K562 (cell line): ENCODE measurements at regions not wholly inside any gene's neighbourhood (a gene's known extent, or its start where the extent isn't known, plus 50 kb on each side); places are given as distances from the start of the nearest gene placed in this dataset.

Experiments used
- ATAC-seq: fragments of 200-7000 bp; cut with Tn5 transposase; 3 replicates; pipeline ENCODE4 v1.9.1; 2020; ENCODE audit warnings: moderate library complexity
- BruUV-seq: library from RNA; stranded (reverse); fragments of 400-500 nt; replicated peaks from 2 replicates; lab custom pipeline; 2021; lab: Mats Ljungman, UMichigan
- CTCF ChIA-PET: fragments of 300-600 bp; formaldehyde crosslinking; extraction: SDS; loops from one replicate; lab custom pipeline; 2021; ENCODE audit warnings: low intra/inter-chr PET ratio; lab: Yijun Ruan, JAX
- POLR2A ChIA-PET: fragments of 300-600, 350-650 bp; sonication (Branson Sonifier 250); formaldehyde crosslinking; extraction: SDS; loops from one replicate; lab custom pipeline; 2021; ENCODE audit warnings: antibody characterized with exemption, inconsistent platforms; lab: Yijun Ruan, JAX
- DNase-seq, 4 experiments: peaks; one replicate each; pipeline versions ENCODE4 v3.0.0 to v3.0.0-alpha.2; 2011 to 2018; ENCODE audit warnings: low spot score in 3 of 4, mixed read lengths in 3 of 4; ENCODE audit errors: extremely low read depth in 1 of 4
- FAIRE-seq: peaks from 2 replicates; lab custom pipeline; 2011; peaks lifted over from hg19 to GRCh38; lab: Jason Lieb, UNC
- H2AFZ ChIP-seq: 2 replicates; pipeline ENCODE4 v1.6.0; 2011; ENCODE audit warnings: low read depth, low read length, control low read depth, inconsistent platforms
- H3K27ac ChIP-seq: fragments of 200-600 bp; 3 replicates; pipeline ENCODE4 v1.8.0; 2011; ENCODE audit warnings: low read depth, mild to moderate bottlenecking, control low read depth, inconsistent platforms, low read length, moderate library complexity, mixed read lengths; ENCODE audit errors: extremely low read depth
- H3K27me3 ChIP-seq, 2 experiments: fragments of 300-600 bp in 1 of 2; 2 replicates in 1 of 2; 3 replicates in 1 of 2; pipeline versions ENCODE4 v1.6.0 to v1.8.0; 2011; ENCODE audit warnings: inconsistent platforms in 2 of 2, low read length in 2 of 2, mild to moderate bottlenecking in 1 of 2, mixed read lengths in 1 of 2, moderate library complexity in 1 of 2; ENCODE audit not compliant: control insufficient read depth in 2 of 2, insufficient read depth in 2 of 2
- H3K36me3 ChIP-seq: fragments of 300-600 bp; 3 replicates; pipeline ENCODE4 v1.8.0; 2011; ENCODE audit warnings: mild to moderate bottlenecking, low read length, inconsistent platforms; ENCODE audit not compliant: control insufficient read depth, insufficient read depth
- H3K4me1 ChIP-seq, 2 experiments: fragments of 200-600 bp in 1 of 2; replicated peaks in 1 of 2; 2 replicates in 1 of 2; 3 replicates in 1 of 2; pipeline versions ENCODE4 v1.5.1 to v1.8.0; 2011; ENCODE audit warnings: inconsistent platforms in 2 of 2, low read length in 2 of 2, mild to moderate bottlenecking in 1 of 2, mixed read lengths in 1 of 2, moderate library complexity in 1 of 2; ENCODE audit not compliant: control insufficient read depth in 2 of 2, insufficient read depth in 2 of 2
- H3K4me2 ChIP-seq: 2 replicates; pipeline ENCODE4 v1.6.1; 2011; ENCODE audit warnings: low read length, control low read depth, inconsistent platforms, mixed read lengths; ENCODE audit not compliant: insufficient read depth
- H3K4me3 ChIP-seq: fragments of 200-600 bp; sonication (generic), shearing (Covaris generic); 2 replicates; pipeline ENCODE4 v1.5.1; 2016; ENCODE audit warnings: control low read depth, inconsistent platforms
- H3K79me2 ChIP-seq: fragments of 200-600 bp; 3 replicates; pipeline ENCODE4 v1.8.0; 2011; ENCODE audit warnings: low read length, inconsistent platforms; ENCODE audit not compliant: control insufficient read depth, insufficient read depth
- H3K9ac ChIP-seq, 2 experiments: 2 replicates each; pipeline versions ENCODE4 v1.6.0 to v1.6.1; 2011; ENCODE audit warnings: low read depth in 2 of 2, low read length in 2 of 2, control low read depth in 1 of 2, inconsistent platforms in 1 of 2, mild to moderate bottlenecking in 1 of 2, mixed read lengths in 1 of 2; ENCODE audit not compliant: insufficient read depth in 1 of 2
- H3K9me1 ChIP-seq: one replicate; pipeline ENCODE4 v1.6.0; 2011; ENCODE audit warnings: inconsistent platforms, mild to moderate bottlenecking, low read length, moderate library complexity; ENCODE audit not compliant: control insufficient read depth, insufficient read depth
- H3K9me3 ChIP-seq: replicated peaks from 2 replicates; pipeline ENCODE4 v1.5.1; 2011; ENCODE audit warnings: low read depth, low read length, inconsistent platforms; ENCODE audit not compliant: control insufficient read depth, insufficient read depth
- H4K20me1 ChIP-seq: replicated peaks from 2 replicates; pipeline ENCODE4 v1.6.1; 2011; ENCODE audit warnings: low read length, inconsistent platforms, mixed read lengths; ENCODE audit not compliant: control insufficient read depth, insufficient read depth
- ARID1B ChIP-seq: fragments of 450-650 bp; IDR thresholded peaks from 2 replicates; pipeline ENCODE4 v1.6.1; 2016; ENCODE audit warnings: antibody characterized with exemption, mild to moderate bottlenecking, inconsistent platforms
- BMI1 ChIP-seq: fragments of 150-350 bp; IDR thresholded peaks from 2 replicates; pipeline ENCODE4 v1.6.1; 2014; ENCODE audit warnings: low read length
- CHD1 ChIP-seq: fragments of 200-600 bp; sonication (generic); IDR thresholded peaks from one replicate; pipeline ENCODE4 v1.6.1; 2012; ENCODE audit warnings: mild to moderate bottlenecking, moderate library complexity, low read length, inconsistent platforms
- EWSR1 ChIP-seq: fragments of 450-650 bp; IDR thresholded peaks from 2 replicates; pipeline ENCODE4 v1.6.1; 2018; ENCODE audit warnings: borderline replicate concordance, mild to moderate bottlenecking, low read depth, moderate library complexity; ENCODE audit not compliant: partially characterized antibody
- HDAC3 ChIP-seq: fragments of 450-650 bp; IDR thresholded peaks from 2 replicates; pipeline ENCODE4 v1.6.1; 2018; ENCODE audit warnings: borderline replicate concordance, mild to moderate bottlenecking, moderate library complexity; ENCODE audit not compliant: partially characterized antibody
- HMGXB4 ChIP-seq: sonication (generic); formaldehyde crosslinking; IDR thresholded peaks from 2 replicates; pipeline ENCODE4 v1.8.1; 2023; ENCODE audit warnings: mild to moderate bottlenecking, missing genetic modification reagents
- JUN ChIP-seq, 2 experiments: sonication (generic) in 1 of 2; formaldehyde crosslinking in 1 of 2; IDR thresholded peaks; 2 replicates each; pipeline versions ENCODE4 v1.6.1 to v1.8.0; 2012 to 2022; ENCODE audit warnings: borderline replicate concordance in 2 of 2, mild to moderate bottlenecking in 2 of 2, improper control_type of control experiment in 1 of 2, low read depth in 1 of 2, low read length in 1 of 2, missing genetic modification reagents in 1 of 2
- JUND ChIP-seq, 2 experiments: IDR thresholded peaks; 2 replicates in 1 of 2; 3 replicates in 1 of 2; pipeline ENCODE4 v1.6.1; 2011; ENCODE audit warnings: borderline replicate concordance in 2 of 2, low read depth in 2 of 2, low read length in 2 of 2, improper control_type of control experiment in 1 of 2, missing biosample characterization in 1 of 2, missing genetic modification characterization in 1 of 2, missing genetic modification reagents in 1 of 2
- MCM2 ChIP-seq: fragments of 450-650 bp; IDR thresholded peaks from 2 replicates; pipeline ENCODE4 v1.6.1; 2017; ENCODE audit warnings: low read depth, mild to moderate bottlenecking
- NFE2 ChIP-seq: IDR thresholded peaks from 2 replicates; pipeline ENCODE4 v1.6.1; 2014; ENCODE audit warnings: antibody characterized with exemption, low read depth
- POLR2B ChIP-seq: fragments of 450-650 bp; IDR thresholded peaks from 2 replicates; pipeline ENCODE4 v1.6.1; 2018; ENCODE audit warnings: low read depth; ENCODE audit not compliant: partially characterized antibody
- RBM15 ChIP-seq: fragments of 200-400 bp; formaldehyde crosslinking; IDR thresholded peaks from 2 replicates; pipeline ENCODE4 v1.6.1; 2018; ENCODE audit warnings: mild to moderate bottlenecking, low read length, moderate library complexity; ENCODE audit not compliant: insufficient read depth
- SMC3 ChIP-seq: conservative IDR thresholded peaks from 2 replicates; pipeline ENCODE4 v1.6.1; 2011; ENCODE audit warnings: low read depth, low read length, improper control_type of control experiment; ENCODE audit not compliant: insufficient read depth
- ZNF23 ChIP-seq: fragments of 250-450 bp; sonication (Bioruptor Pico); IDR thresholded peaks from 2 replicates; pipeline ENCODE4 v1.4.0; 2020; ENCODE audit warnings: mild to moderate bottlenecking
- WGBS: fragments of 100-300 bp; shearing (Covaris generic); methylation state at CpG from one replicate; pipeline ENCODE4 v1.1.6; 2016; ENCODE audit warnings: low coverage, mixed read lengths; ENCODE audit not compliant: insufficient coverage; ENCODE audit errors: missing lambda C conversion rate; 5-methylcytosine and 5-hydroxymethylcytosine counted together
- in situ Hi-C: fragments of 300-500 bp; cut with MboI; formaldehyde crosslinking; loops from 4 replicates; pipeline ENCODE4 v1.15.0; 2018; ENCODE audit warnings: inconsistent platforms, mixed read lengths
- intact Hi-C: fragments of 100-400 bp; cut with micrococcal nuclease; formaldehyde crosslinking; loops from 2 replicates; pipeline ENCODE4 v1.14.2; 2022
- TF ChIP-seq, protein P1 (sequence below): fragments of 450-650 bp; formaldehyde crosslinking; IDR thresholded peaks from 2 replicates; pipeline ENCODE4 v1.4.0; 2022; ENCODE audit warnings: missing genetic modification characterization

DNA sequence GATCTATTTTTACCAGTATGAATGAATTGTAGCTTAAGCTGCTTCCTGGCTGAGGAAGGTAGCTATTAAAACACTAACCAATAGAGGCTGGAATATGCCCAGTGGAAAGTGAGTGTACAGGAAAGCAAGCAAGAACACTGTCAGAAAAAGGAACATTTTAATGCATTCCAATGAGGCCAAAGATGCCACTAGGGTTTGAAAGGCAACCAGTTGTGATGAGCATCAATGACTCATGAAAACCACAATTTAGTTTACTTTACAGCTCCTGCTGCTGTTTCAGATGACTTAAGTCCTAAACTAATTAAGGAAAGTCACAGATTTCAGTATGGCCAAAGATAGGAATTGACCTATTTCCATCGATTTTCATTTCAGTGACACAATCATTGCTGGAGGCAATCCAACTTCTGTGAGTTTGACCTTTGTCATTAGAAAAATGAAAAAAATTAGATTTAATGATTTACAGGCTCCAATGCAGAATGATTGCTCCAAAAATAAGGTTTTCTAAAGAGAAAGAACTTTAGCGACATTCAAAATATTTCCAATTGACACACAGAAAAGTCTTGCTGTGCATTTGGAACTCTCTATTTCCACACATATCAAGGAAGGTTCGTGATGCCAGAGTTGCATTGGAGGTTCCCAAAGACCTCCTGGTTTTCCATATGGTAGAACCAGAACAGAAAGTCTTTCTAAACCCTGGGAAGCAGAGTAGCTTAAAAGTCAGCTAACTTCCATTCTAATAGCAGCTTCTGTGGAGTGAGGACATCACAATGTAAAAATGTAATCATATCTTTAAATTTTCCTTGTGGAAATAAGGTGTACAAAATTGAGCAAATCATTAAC lies 103.0 kb downstream of the SUCNR1 start (continued):
- TF ChIP-seq CHD1 (no peak), ARID1B (peak; percentile 40; the same call in 1 of the 2 replicates), NFE2 (peak; percentile 46; the same call in 1 of the 2 replicates), MCM2 (no peak), EWSR1 (no peak), JUND (IDR thresholded peaks at IDR 0.05; ENCODE audit: borderline replicate concordance, low read depth, low read length) (peak; percentile 73), JUND (tag; IDR thresholded peaks at IDR 0.05; ENCODE audit: borderline replicate concordance, low read depth, low read length) (peak; percentile 64; the same call in 1 of the 3 replicates), POLR2B (no peak), JUN (IDR thresholded peaks at IDR 0.05; ENCODE audit: borderline replicate concordance, low read depth, low read length) (peak; percentile 54; the same call in 1 of the 2 replicates), JUN (CRISPR knock-in tag; IDR thresholded peaks at IDR 0.05; ENCODE audit: borderline replicate concordance) (no peak)

DNA sequence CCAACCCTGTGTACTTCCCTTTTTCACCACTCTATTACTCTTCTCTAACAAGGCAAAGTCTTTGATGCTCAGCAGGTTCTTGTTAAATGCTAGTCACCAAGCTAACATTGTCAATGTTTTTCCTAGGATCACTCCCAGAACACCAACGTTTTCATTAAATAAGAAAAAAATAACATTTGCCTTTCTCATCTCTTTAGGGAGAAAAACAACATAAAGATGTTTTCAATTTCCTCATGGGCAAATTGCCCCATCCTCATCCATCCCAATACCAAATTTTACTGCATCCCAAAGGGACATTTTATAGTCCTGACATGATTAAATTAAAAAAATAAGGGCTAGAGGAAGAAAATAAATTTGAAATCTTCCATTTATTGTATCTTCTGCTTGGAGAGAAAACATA lies 106.5 kb downstream of the SUCNR1 start:
- no peaks in the 10 kb centered on the region for H3K9me1 ChIP-seq
- H3K79me2 ChIP-seq, result no peaks in the 10 kb centered on the region
- no peak overlapping the region for H3K4me2 ChIP-seq
- no peak overlapping the region for H3K4me3 ChIP-seq
- ChIA-PET POLR2A (no interaction called here), CTCF (no interaction called here)
- no peak overlapping the region for H3K9ac ChIP-seq
- in situ Hi-C loops, result no loop called here
- intact Hi-C loops, result no loop called here
- H2AFZ ChIP-seq, result no peak overlapping the region
- H3K4me1 ChIP-seq, result peaks cover 0 to 8% of the 10 kb centered on the region in 2 experiments; a peak in 3 of 5 replicates
- DNase-seq (no peak), FAIRE-seq (no peak), ATAC-seq (no peak)
- H4K20me1 ChIP-seq, result no peaks in the 10 kb centered on the region
- 0% methylated on average over 1 of the region's 1 CpG for WGBS
- no TSS peak for BruUV-seq
- no peaks in the 10 kb centered on the region for H3K36me3 ChIP-seq
- H3K27me3 ChIP-seq, result no peaks in the 10 kb centered on the region
- no peaks in the 10 kb centered on the region for H3K9me3 ChIP-seq
- H3K27ac ChIP-seq, result no peak overlapping the region
- no peak for TF ChIP-seq RBM15
- TF ChIP-seq SMC3, result no peak
- TF ChIP-seq, protein P1, sequence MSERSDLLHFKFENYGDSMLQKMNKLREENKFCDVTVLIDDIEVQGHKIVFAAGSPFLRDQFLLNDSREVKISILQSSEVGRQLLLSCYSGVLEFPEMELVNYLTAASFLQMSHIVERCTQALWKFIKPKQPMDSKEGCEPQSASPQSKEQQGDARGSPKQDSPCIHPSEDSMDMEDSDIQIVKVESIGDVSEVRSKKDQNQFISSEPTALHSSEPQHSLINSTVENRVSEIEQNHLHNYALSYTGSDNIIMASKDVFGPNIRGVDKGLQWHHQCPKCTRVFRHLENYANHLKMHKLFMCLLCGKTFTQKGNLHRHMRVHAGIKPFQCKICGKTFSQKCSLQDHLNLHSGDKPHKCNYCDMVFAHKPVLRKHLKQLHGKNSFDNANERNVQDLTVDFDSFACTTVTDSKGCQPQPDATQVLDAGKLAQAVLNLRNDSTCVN (CRISPR knock-in tag), result no peak
- TF ChIP-seq ZNF23 (CRISPR knock-in tag), result no peak
- no peak for TF ChIP-seq HMGXB4
- TF ChIP-seq HDAC3, result no peak
- TF ChIP-seq BMI1, result no peak
